HUES6 (cell line): ENCODE measurements at regions not wholly inside any gene's neighbourhood (a gene's known extent, or its start where the extent isn't known, plus 50 kb on each side); places are given as distances from the start of the nearest gene placed in this dataset.

ENCODE experiments used
- H3K27ac ChIP-seq: 2 replicates; pipeline ENCODE4 v1.7.0; 2013; ENCODE audit warnings: low read depth, mild to moderate bottlenecking, low read length, inconsistent platforms
- H3K27me3 ChIP-seq: 2 replicates; pipeline ENCODE4 v1.6.1; 2013; ENCODE audit warnings: low read length; ENCODE audit not compliant: control insufficient read depth, insufficient read depth
- H3K36me3 ChIP-seq: 2 replicates; pipeline ENCODE4 v1.6.1; 2013; ENCODE audit warnings: low read length; ENCODE audit not compliant: control insufficient read depth, insufficient read depth
- H3K4me1 ChIP-seq: 2 replicates; pipeline ENCODE4 v1.6.1; 2013; ENCODE audit warnings: low read length; ENCODE audit not compliant: control insufficient read depth, insufficient read depth
- H3K4me3 ChIP-seq: 2 replicates; pipeline ENCODE4 v1.5.1; 2013; ENCODE audit warnings: low read depth, low read length
- H3K9ac ChIP-seq: one replicate; pipeline ENCODE4 v1.6.1; 2013; ENCODE audit warnings: mild to moderate bottlenecking, low read length
- H3K9me3 ChIP-seq: 2 replicates; pipeline ENCODE4 v1.6.1; 2013; ENCODE audit warnings: low read depth, low read length; ENCODE audit not compliant: control insufficient read depth, insufficient read depth

- H3K27me3 ChIP-seq = no peaks in the 10 kb centered on the region
- no peak overlapping the region for H3K9ac ChIP-seq
- peaks cover 5% of the 10 kb centered on the region; the same call in 1 of the 2 replicates for H3K4me1 ChIP-seq
- H3K9me3 ChIP-seq = no peaks in the 10 kb centered on the region
- H3K4me3 ChIP-seq = no peak overlapping the region
- H3K27ac ChIP-seq = no peak overlapping the region
- H3K36me3 ChIP-seq = no peaks in the 10 kb centered on the region
Measured at GRCh38 chr2:160550048-160550447, 56.4 kb upstream of the RBMS1 start.

- no peak overlapping the region for H3K27ac ChIP-seq
- H3K27me3 ChIP-seq = no peaks in the 10 kb centered on the region
- H3K36me3 ChIP-seq = no peaks in the 10 kb centered on the region
Measured at GRCh38 chr2:160551259-160551658, 57.7 kb upstream of the RBMS1 start.

GRCh38 chr2:160555420-160556071 lies 61.9 kb upstream of the RBMS1 start:
- no peak overlapping the region for H3K4me3 ChIP-seq
- no peaks in the 10 kb centered on the region for H3K36me3 ChIP-seq
- no peaks in the 10 kb centered on the region for H3K27me3 ChIP-seq
- H3K9ac ChIP-seq = no peak overlapping the region
- H3K9me3 ChIP-seq = no peaks in the 10 kb centered on the region
- H3K27ac ChIP-seq = no peak overlapping the region
- no peaks in the 10 kb centered on the region; the same call in 1 of the 2 replicates for H3K4me1 ChIP-seq

More at GRCh38 chr2:160551259-160551658, 57.7 kb upstream of the RBMS1 start:
- Histone ChIP-seq H3K4me1 (peaks cover 5% of the 10 kb centered on the region; the same call in 1 of the 2 replicates), H3K4me3 (no peak overlapping the region), H3K9me3 (no peaks in the 10 kb centered on the region), H3K9ac (no peak overlapping the region)

- no peaks in the 10 kb centered on the region for H3K4me1 ChIP-seq
- no peaks in the 10 kb centered on the region for H3K27me3 ChIP-seq
- H3K27ac ChIP-seq = no peak overlapping the region
- no peak overlapping the region for H3K4me3 ChIP-seq
- no peak overlapping the region for H3K9ac ChIP-seq
- no peaks in the 10 kb centered on the region for H3K9me3 ChIP-seq
- no peaks in the 10 kb centered on the region for H3K36me3 ChIP-seq
Measured at GRCh38 chr2:160557903-160558302, 64.3 kb upstream of the RBMS1 start.

- Histone ChIP-seq H3K27me3 (no peaks in the 10 kb centered on the region), H3K4me1 (no peaks in the 10 kb centered on the region), H3K9me3 (no peaks in the 10 kb centered on the region), H3K27ac (no peak overlapping the region), H3K36me3 (no peaks in the 10 kb centered on the region), H3K4me3 (no peak overlapping the region), H3K9ac (no peak overlapping the region)
Measured at GRCh38 chr2:160558531-160558930, 64.9 kb upstream of the RBMS1 start.

- H3K9ac ChIP-seq = no peak overlapping the region
- no peak overlapping the region for H3K4me3 ChIP-seq
- no peaks in the 10 kb centered on the region for H3K27me3 ChIP-seq
- H3K36me3 ChIP-seq = no peaks in the 10 kb centered on the region
- no peaks in the 10 kb centered on the region for H3K4me1 ChIP-seq
- no peaks in the 10 kb centered on the region for H3K9me3 ChIP-seq
- H3K27ac ChIP-seq = no peak overlapping the region
Measured at GRCh38 chr2:160561551-160562295, 68.1 kb upstream of the RBMS1 start.

- H3K36me3 ChIP-seq = no peaks in the 10 kb centered on the region
- no peak overlapping the region for H3K9ac ChIP-seq
- no peak overlapping the region for H3K4me3 ChIP-seq
- H3K27ac ChIP-seq = no peak overlapping the region
- no peaks in the 10 kb centered on the region for H3K4me1 ChIP-seq
- H3K9me3 ChIP-seq = no peaks in the 10 kb centered on the region
- no peaks in the 10 kb centered on the region for H3K27me3 ChIP-seq
Measured at GRCh38 chr2:160562730-160563129, 69.1 kb upstream of the RBMS1 start.

GRCh38 chr2:160564591-160564990 lies 71.0 kb upstream of the RBMS1 start:
- Histone ChIP-seq H3K27ac (no peak overlapping the region), H3K27me3 (no peaks in the 10 kb centered on the region), H3K9ac (no peak overlapping the region), H3K36me3 (no peaks in the 10 kb centered on the region), H3K9me3 (no peaks in the 10 kb centered on the region), H3K4me3 (no peak overlapping the region), H3K4me1 (no peaks in the 10 kb centered on the region)

GRCh38 chr2:160565099-160565845 lies 71.7 kb upstream of the RBMS1 start:
- no peak overlapping the region for H3K27ac ChIP-seq
- H3K9me3 ChIP-seq = no peaks in the 10 kb centered on the region
- no peak overlapping the region for H3K9ac ChIP-seq
- no peaks in the 10 kb centered on the region for H3K36me3 ChIP-seq
- H3K4me3 ChIP-seq = no peak overlapping the region
- H3K4me1 ChIP-seq = no peaks in the 10 kb centered on the region
- H3K27me3 ChIP-seq = no peaks in the 10 kb centered on the region

- Histone ChIP-seq H3K9me3 (peaks cover 5% of the 10 kb centered on the region; the same call in 1 of the 2 replicates), H3K27me3 (no peaks in the 10 kb centered on the region), H3K27ac (no peak overlapping the region), H3K4me1 (no peaks in the 10 kb centered on the region), H3K4me3 (no peak overlapping the region), H3K36me3 (no peaks in the 10 kb centered on the region), H3K9ac (no peak overlapping the region)
Measured at GRCh38 chr2:160566717-160567116, 73.1 kb upstream of the RBMS1 start.

- no peak overlapping the region for H3K9ac ChIP-seq
- no peaks in the 10 kb centered on the region for H3K4me1 ChIP-seq
- H3K36me3 ChIP-seq = no peaks in the 10 kb centered on the region
- peaks cover 17% of the 10 kb centered on the region; the same call in 1 of the 2 replicates for H3K9me3 ChIP-seq
- no peak overlapping the region for H3K4me3 ChIP-seq
- no peaks in the 10 kb centered on the region for H3K27me3 ChIP-seq
- no peak overlapping the region for H3K27ac ChIP-seq
Measured at GRCh38 chr2:160568856-160569255, 75.2 kb upstream of the RBMS1 start.
